ENCODE measurements at regions not wholly inside any gene's neighbourhood (a gene's known extent, or its start where the extent isn't known, plus 50 kb on each side); places are given as distances from the start of the nearest gene placed in this dataset.

DNA sequence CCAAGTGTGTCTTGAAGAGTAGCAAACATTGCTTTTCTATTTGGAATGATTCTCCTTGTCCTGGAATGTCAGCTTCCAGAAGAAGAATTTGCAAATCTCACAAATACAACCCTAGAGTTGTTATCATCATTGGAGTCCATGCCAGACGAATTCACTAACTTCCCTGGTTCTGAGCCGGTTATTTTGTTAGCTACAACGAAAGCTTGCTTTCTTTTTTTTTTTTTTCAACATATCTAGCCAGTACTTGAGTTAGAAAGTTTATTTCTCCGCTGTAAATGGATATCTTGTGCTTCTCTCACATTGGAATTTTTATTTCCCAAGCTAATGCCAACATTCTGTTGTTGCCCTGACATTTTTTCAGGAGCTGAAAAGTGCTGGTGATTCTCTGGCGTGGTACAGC lies 138.1 kb upstream of the POM121L12 start:
- DNase-seq (ENCODE audit: low spot score): no peak

DNA sequence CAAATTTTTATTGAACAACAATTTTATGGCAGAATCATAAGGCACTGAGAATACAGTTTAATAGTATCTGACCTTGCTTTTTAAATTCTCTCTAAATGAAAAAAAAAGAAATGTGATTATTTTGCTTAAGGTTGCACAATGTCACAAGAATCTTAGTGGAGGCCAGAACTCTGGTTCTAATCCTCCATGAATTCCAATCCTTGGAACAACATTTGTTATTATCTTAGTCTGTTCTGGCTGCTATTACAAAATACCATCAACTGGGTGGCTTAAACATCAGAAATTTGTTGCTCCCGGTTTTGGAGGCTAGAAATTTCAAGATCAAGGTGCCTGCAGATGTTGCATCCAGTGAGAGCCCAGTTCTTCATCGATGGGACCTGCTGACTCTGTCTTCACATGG lies 158.2 kb upstream of the POM121L12 start:
- DNase-seq (ENCODE audit: low spot score): no peak

- no peak for DNase-seq (ENCODE audit: low spot score)
These were observed 159.0 kb upstream of the POM121L12 start for GRCh38 chr7:52876402-52876801.

DNA sequence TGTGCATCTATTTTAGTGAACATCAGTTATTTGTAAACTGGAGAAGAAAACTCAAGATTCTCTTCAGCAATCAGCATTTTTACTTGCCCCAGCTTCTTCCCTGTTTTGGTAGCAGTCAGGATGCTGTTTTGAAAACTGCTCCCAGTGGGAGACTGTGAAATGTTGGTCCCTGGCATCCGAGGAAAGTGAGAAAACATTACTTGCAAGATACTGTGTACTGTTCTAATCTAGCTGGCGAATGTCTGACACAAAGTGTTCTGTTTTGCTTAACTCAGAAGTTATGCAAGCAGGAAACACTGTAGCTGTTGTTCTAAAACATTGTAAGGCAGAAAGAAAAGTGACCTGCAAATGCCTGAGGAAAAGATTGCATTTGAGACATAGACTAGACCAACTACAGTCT lies 171.8 kb upstream of the POM121L12 start:
- no peak for DNase-seq (ENCODE audit: low spot score)

GRCh38 chr7:52862321-52862720 lies 173.1 kb upstream of the POM121L12 start:
- DNase-seq (ENCODE audit: low spot score): no peak

GRCh38 chr7:52857367-52857766 lies 178.1 kb upstream of the POM121L12 start:
- DNase-seq (ENCODE audit: low spot score): no peak

DNA sequence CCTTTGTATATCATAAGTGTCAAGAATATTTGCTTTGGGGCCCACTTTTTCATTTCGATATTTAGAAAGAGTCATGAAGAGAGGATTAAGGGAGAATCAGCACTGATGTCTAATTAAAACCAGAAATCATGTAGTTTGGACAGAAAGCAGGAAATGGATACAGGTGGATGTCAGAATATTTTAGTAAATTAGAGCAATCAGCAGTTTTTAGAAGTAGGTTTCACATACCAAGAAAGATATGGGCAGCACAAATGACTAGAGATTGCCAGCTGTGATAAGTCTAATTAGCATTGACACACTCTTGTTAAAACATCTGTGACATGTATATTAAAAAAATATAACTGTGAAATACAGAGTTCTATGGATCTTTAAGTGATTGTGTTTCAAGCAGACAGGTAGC lies 180.8 kb upstream of the POM121L12 start:
- DNase-seq (ENCODE audit: low spot score): no peak

GRCh38 chr7:52851547-52851946 lies 183.9 kb upstream of the POM121L12 start:
- no peak for DNase-seq (ENCODE audit: low spot score)

- no peak for DNase-seq (ENCODE audit: low spot score)
These were observed 192.0 kb upstream of the POM121L12 start for GRCh38 chr7:52843436-52843835.

DNA sequence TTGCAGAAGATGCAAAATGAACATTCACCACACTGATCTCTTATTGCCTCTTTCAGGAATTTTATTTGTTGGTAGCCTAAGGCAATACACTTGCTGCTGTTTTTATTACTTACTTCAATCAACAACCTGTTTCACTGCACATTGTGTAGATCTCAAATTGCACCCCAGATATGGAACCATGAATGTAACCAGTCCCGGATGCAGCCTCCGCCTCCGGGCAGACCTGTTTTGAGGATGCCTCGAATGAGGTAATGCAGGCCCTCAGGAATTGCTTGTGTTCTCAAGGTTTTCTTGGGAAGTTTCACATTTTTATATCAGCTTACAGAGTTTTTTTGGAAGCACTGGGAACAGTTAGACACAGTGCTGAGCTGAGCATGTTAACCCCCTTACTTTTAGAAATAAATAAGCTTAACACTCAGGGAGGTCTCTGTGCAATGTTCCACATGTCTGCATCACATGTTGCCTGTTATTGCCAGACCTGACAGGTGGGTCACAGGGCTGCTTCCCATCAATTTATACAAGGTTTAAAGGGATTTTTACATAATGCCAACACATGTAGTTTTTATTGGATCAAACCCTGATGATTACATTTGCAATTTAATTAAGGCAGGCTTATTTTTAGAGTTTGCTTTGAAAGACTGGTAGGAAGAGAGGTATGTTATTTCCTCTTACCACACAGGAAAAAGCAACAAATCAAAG lies 193.1 kb upstream of the POM121L12 start:
- DNase-seq (ENCODE audit: low spot score): no peak

DNA sequence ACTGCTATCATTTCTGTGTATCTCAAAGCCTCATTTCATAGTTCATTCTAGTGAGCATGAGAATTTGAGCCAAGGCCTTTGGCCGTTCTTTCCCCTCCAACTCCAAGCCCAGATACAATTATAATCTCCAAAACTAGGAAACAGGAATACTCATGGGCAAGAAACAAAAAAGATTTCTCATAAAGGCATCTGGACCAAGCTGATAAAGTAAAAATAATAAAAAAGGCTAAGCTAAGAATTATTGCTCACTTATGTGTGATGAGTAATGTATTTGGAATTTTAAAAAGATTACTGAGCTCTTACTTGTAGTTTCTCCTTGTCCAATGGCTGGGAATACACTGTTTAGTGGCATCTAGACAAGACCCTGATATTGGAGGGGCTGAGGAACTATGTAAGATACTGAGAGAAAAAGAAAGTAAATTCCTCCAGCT lies 196.4 kb upstream of the POM121L12 start:
- DNase-seq (ENCODE audit: low spot score): no peak

DNA sequence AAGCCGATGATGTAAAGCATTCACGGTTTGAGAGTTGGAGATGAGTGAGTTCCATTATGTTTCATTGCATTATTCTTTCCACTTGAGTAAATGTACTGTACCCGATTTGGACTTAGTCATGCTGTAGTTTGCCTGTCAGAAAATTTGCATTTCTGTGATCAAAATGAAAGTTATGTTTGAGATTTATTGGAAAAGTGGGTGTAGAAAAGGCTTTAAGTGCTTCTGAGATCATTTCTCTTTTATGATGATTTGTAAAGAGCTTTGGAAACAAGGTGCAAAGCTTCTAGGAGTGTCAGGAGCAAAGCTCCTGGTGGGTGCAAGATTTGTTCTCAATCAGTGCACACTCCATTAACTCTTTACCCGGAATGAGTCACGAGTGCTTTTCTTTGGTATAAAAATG lies 204.1 kb upstream of the POM121L12 start:
- DNase-seq (ENCODE audit: low spot score): no peak

DNA sequence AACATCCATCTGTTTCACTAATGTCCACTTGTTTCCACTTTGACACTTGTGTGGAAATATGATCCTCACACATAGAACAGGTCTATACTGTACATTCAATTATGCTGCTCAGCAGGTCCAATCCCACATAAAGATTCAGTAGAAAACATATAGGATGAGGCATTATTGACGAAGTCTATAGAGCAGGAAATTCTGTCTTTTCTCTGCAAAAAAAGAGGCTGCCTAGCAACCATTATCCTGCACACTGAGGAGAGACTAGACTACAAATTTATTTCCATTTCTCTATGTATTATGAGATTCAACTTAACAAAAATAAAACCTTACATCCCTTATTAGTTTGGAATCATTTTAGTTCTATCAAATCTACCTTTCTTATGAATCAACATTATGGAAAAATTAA lies 204.6 kb upstream of the POM121L12 start:
- DNase-seq (ENCODE audit: low spot score): no peak

- DNase-seq (ENCODE audit: low spot score): no peak
These were observed 208.7 kb upstream of the POM121L12 start for GRCh38 chr7:52826515-52827265.

- no peak for DNase-seq (ENCODE audit: low spot score)
These were observed 209.8 kb upstream of the POM121L12 start for GRCh38 chr7:52825611-52826010.

GRCh38 chr7:52811537-52811936 lies 223.9 kb upstream of the POM121L12 start:
- no peak for DNase-seq (ENCODE audit: low spot score)

DNA sequence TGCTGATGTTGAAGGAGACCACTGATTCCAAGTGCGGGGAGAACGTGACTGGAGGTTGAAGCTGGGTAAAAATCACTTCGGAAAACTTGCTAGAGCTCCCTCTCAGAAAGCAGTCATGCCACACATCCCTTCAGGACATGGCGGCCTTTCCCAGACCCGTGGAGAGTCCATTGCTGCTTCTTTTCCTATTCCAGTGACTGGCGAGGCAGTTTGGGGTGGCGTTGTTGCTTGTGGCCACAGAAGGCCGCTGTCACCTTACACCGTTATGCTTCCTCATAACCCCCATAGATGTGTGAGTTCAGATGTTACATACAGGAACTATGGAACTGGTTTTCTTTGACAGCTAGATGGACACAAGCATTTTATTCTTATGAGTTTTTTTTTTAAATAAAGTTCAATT lies 235.6 kb upstream of the POM121L12 start:
- no peak for DNase-seq (ENCODE audit: low spot score)

GRCh38 chr7:52797801-52798200 lies 237.6 kb upstream of the POM121L12 start:
- no peak for DNase-seq (ENCODE audit: low spot score)

- DNase-seq (ENCODE audit: low spot score): no peak
These were observed 240.8 kb upstream of the POM121L12 start for GRCh38 chr7:52794621-52795020.

DNA sequence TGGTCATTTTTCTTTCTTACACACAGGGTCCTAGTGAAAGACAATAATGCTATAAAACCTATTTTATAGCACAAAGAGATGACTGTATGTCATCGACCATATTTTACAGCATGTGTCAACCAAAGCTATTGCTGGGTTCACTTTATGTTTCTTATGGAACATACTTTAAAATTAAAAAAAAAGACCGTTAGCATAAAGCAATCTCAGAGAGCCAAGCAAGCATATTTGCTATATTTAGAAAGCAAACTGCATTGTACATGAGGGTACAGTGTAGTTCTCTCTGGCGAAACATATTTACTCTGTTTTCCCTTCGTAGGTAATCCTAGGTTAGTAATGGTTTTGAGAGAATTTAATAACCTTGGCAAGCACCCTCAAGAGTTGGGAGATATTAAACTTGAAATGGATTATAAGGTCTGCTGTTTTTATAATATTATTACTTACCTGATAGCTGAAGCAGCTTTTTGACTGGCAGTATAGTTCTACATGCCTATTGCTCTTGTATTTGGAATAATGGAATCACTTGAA lies 244.2 kb upstream of the POM121L12 start:
- no peak for DNase-seq (ENCODE audit: low spot score)

DNA sequence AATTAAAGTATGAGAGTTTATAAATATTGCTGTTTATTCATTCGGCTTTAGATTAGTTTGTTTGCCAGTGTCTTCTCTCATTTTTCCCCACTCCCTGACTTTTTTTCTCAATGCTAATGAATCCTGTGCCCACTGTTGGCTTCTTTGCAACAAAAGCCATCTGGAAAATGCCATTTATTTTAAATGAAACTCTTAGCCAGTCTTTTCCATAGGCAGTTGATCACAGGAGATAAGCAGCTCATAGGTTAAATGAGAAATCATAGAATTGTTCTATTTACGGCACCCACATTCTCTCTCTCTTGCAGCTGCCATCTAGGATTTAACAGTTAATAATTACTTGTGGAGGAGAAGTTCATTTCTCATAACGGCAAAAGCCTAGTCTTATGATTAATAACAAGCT lies 249.3 kb upstream of the POM121L12 start:
- DNase-seq (ENCODE audit: low spot score): no peak

GRCh38 chr7:52782348-52782747 lies 253.1 kb upstream of the POM121L12 start:
- DNase-seq (ENCODE audit: low spot score): no peak

DNA sequence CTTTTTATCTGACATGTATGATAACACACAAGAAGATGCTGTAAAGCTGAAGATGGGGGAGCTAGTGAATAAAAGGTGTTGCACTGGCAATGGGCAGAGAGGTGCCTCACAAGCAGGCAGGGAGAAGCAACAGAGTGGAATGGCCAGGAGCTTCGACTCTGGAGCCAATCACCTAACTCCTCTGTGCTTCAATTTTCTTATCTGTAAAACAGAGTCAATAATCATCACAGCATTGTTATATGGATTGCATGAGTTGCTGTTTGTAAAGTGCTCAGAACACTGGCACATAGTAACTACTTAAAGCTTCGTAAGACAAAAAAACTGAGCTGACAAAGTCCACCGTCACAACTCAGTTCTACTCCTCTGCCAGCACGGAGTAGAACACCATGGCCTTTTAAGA lies 254.2 kb upstream of the POM121L12 start:
- no peak for DNase-seq (ENCODE audit: low spot score)

- DNase-seq (ENCODE audit: low spot score): no peak
These were observed 256.4 kb upstream of the POM121L12 start for GRCh38 chr7:52779004-52779403.

Data from D341Med (cell line).